ENCODE measurements at regions not wholly inside any gene's neighbourhood (a gene's known extent, or its start where the extent isn't known, plus 50 kb on each side); places are given as distances from the start of the nearest gene placed in this dataset.

DNA sequence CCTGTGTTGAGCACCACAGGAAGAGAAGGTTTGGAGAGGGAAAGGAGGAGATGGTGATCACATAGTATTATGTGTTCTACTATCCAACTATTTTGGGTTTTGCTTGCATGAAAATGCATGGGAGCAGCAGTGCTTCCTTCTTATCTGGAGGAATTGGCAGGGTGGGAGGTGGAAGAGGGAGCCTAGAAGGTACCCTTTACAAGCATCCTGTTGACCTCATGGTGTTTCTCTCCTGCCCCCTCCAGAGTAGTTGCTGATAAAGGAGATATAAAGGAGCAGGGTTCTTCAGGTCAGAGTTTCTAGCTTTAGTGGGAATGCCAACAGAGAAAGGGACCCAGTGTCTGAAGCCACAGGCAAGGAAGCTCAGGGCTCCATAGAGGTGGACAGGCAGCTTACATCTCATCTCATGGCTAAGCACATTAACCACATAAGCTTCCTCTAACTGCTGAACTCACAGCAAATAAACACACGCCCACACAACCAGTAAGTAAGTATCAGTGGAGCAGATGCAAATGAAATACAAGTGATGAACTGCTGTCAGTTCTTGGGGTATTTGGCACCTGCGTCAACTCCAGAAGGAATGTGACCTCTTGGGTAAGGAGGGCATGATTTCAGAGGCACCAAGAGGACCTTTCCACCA lies 174.2 kb upstream of the SLC38A2 start (continued):
- TF ChIP-seq, protein P1, sequence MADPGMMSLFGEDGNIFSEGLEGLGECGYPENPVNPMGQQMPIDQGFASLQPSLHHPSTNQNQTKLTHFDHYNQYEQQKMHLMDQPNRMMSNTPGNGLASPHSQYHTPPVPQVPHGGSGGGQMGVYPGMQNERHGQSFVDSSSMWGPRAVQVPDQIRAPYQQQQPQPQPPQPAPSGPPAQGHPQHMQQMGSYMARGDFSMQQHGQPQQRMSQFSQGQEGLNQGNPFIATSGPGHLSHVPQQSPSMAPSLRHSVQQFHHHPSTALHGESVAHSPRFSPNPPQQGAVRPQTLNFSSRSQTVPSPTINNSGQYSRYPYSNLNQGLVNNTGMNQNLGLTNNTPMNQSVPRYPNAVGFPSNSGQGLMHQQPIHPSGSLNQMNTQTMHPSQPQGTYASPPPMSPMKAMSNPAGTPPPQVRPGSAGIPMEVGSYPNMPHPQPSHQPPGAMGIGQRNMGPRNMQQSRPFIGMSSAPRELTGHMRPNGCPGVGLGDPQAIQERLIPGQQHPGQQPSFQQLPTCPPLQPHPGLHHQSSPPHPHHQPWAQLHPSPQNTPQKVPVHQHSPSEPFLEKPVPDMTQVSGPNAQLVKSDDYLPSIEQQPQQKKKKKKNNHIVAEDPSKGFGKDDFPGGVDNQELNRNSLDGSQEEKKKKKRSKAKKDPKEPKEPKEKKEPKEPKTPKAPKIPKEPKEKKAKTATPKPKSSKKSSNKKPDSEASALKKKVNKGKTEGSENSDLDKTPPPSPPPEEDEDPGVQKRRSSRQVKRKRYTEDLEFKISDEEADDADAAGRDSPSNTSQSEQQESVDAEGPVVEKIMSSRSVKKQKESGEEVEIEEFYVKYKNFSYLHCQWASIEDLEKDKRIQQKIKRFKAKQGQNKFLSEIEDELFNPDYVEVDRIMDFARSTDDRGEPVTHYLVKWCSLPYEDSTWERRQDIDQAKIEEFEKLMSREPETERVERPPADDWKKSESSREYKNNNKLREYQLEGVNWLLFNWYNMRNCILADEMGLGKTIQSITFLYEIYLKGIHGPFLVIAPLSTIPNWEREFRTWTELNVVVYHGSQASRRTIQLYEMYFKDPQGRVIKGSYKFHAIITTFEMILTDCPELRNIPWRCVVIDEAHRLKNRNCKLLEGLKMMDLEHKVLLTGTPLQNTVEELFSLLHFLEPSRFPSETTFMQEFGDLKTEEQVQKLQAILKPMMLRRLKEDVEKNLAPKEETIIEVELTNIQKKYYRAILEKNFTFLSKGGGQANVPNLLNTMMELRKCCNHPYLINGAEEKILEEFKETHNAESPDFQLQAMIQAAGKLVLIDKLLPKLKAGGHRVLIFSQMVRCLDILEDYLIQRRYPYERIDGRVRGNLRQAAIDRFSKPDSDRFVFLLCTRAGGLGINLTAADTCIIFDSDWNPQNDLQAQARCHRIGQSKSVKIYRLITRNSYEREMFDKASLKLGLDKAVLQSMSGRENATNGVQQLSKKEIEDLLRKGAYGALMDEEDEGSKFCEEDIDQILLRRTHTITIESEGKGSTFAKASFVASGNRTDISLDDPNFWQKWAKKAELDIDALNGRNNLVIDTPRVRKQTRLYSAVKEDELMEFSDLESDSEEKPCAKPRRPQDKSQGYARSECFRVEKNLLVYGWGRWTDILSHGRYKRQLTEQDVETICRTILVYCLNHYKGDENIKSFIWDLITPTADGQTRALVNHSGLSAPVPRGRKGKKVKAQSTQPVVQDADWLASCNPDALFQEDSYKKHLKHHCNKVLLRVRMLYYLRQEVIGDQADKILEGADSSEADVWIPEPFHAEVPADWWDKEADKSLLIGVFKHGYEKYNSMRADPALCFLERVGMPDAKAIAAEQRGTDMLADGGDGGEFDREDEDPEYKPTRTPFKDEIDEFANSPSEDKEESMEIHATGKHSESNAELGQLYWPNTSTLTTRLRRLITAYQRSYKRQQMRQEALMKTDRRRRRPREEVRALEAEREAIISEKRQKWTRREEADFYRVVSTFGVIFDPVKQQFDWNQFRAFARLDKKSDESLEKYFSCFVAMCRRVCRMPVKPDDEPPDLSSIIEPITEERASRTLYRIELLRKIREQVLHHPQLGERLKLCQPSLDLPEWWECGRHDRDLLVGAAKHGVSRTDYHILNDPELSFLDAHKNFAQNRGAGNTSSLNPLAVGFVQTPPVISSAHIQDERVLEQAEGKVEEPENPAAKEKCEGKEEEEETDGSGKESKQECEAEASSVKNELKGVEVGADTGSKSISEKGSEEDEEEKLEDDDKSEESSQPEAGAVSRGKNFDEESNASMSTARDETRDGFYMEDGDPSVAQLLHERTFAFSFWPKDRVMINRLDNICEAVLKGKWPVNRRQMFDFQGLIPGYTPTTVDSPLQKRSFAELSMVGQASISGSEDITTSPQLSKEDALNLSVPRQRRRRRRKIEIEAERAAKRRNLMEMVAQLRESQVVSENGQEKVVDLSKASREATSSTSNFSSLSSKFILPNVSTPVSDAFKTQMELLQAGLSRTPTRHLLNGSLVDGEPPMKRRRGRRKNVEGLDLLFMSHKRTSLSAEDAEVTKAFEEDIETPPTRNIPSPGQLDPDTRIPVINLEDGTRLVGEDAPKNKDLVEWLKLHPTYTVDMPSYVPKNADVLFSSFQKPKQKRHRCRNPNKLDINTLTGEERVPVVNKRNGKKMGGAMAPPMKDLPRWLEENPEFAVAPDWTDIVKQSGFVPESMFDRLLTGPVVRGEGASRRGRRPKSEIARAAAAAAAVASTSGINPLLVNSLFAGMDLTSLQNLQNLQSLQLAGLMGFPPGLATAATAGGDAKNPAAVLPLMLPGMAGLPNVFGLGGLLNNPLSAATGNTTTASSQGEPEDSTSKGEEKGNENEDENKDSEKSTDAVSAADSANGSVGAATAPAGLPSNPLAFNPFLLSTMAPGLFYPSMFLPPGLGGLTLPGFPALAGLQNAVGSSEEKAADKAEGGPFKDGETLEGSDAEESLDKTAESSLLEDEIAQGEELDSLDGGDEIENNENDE (IDR thresholded peaks at IDR 0.05; ENCODE audit: insufficient replicate concordance, low read length): no peak
- TF ChIP-seq BRCA1 (IDR thresholded peaks at IDR 0.05; ENCODE audit: low read depth, low read length) (no peak), CBX5 (IDR thresholded peaks at IDR 0.05; ENCODE audit: low read depth, low read length) (no peak), CEBPB (IDR thresholded peaks at IDR 0.05; ENCODE audit: low read depth, low read length) (no peak)
